COLO668 (cell line): ENCODE measurements at regions not wholly inside any gene's neighbourhood (a gene's known extent, or its start where the extent isn't known, plus 50 kb on each side); places are given as distances from the start of the nearest gene placed in this dataset.

ENCODE experiments used
- DNase-seq: peaks from one replicate; lab custom pipeline; 2025; ENCODE audit not compliant: unreplicated experiment; lab: John Stamatoyannopoulos, UW

DNA sequence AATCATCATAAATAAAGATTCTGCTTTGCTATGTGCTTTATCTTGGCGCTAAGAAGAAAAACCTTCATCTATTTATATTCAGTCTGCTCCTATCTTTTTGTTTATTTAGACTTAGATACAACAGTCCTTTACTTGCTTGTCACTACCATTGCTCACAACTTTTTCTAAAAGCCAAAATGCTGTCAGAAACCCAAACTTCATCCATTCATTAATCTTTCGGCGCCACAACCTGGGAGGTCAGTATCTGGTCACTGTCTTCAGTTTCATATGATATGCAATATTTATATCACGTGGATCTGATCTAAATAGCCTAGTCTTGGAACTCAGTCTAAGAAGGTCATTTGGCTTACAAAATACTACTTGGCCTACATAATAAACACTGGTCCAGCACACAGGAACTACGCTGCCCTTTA is 159.3 kb upstream of the TARS1 start:
- no peak for DNase-seq

DNA sequence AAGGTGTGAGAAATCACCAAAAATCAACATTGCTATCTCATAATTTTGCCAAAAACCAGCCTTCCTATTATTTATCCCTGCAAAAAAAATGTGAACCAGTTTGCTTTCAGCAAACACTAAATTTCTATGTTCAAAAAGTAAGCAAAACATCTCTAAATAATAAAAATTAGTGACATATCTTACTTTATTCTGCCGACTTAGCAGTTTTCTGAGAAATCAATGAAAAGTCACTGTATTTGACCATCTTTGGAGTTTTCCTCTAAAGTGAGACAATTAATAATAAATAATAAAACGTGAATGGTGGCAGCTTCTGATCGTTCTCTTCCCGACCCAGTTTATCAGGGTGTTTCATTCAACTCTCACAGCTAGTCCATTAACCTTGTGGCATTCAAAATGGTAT is 158.6 kb upstream of the TARS1 start:
- no peak for DNase-seq

DNA sequence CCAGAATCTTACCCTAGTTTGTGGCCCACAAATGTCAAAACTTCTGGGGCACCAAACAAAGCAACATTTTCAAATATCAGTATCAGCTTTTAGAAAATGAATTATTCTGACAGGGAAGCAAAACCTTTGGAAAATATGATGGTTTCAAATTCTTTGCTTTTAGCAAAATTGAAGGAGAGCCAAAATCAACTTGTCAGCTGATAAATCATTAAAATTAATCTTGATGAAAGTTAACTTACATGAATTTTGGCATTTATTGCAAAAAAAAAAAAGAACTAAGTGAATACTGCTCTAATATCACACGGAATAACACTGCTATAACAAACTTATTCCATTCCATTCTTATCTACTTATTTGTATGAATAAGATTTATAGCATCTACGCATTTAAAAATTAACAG is 158.1 kb upstream of the TARS1 start:
- no peak for DNase-seq

DNA sequence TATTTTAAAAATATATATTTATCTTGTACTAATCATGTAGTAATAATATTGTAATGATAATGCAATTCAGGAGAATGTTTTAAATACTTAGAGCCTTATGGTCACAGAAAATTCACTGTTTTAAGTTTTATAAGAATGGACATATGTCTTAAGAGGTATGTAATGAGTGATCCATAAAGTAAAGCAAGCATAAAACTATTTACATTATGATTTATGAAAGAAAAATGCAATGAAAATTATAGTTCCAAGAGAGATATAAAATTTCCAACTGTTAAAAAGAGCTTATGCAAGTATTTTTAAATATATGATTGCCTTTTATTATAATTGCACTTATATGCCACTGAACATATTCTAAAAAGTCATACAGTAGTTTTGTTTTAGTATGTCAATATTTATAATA is 157.5 kb upstream of the TARS1 start:
- no peak for DNase-seq

DNA sequence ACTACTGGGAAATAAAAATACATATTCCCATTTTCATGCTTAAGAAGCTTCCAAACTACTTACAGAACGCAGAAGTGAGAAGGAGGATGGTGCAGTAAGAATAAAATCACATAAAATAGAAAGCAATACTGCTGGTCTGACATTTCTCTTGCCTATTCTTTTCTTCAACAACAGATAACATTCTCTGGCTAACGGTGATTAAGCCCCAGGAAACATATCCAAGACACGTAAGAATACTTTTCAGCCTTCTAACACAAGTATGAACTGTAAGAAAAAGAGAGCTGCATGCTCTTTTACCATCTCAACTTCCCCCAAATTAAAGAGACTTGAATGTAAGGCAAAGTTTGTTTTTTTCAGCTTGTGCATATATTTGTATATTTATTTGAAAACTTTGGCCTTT is 156.1 kb upstream of the TARS1 start:
- DNase-seq, result no peak

DNA sequence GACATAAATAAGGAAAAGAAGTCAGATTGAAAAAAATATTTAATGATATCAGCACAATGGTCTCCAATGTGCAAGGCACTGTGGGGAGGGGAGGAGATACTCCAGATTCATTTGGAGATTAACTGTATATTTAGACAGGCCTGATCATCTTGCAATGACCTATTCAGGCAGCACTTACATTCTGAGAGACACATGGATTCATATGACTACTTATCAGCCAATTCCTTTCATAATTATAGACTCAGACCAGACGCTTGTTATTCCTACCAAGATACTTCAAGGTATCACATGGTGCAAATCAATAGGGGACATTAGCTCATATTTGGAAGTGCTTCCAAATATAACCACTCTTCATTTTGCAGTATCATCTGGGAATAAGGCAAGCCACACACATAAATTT is 153.5 kb upstream of the TARS1 start:
- no peak for DNase-seq

DNA sequence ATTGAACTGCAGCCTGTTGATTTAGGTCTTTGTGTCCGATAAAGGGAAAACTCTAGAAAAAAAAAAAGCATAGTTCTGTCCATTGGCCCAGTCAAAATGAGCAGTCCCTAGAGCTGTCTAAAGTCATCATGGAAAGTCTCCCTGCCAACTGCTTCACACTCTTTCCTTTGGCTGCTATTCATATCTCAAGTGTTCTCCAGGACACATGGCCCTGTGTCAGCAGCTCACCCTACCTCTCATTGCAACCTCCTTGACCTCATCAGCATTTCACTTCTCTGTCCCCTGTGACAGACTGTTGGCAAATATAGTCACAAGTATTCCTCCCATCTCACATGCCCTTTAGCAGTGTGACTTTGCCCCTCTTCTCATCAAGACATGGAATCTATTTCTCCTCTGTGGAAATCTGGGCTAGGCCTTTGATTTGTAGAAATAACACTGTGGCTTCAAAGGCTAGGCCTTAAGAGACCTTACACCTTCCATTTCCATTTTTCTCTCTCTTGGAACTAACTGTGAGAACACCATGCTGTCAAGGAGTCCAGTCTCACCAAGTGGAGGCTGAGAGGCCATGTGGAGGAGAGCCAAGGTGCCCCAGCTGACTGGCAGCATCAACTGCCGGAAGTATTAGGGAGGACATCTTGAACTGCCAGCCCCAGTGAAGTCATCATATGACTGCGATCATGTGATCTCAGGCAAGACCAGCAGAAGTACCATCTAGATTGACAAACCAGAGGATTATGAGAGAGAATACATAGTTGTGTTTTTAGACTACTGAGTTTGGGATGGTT is 149.4 kb upstream of the TARS1 start:
- no peak for DNase-seq

DNA sequence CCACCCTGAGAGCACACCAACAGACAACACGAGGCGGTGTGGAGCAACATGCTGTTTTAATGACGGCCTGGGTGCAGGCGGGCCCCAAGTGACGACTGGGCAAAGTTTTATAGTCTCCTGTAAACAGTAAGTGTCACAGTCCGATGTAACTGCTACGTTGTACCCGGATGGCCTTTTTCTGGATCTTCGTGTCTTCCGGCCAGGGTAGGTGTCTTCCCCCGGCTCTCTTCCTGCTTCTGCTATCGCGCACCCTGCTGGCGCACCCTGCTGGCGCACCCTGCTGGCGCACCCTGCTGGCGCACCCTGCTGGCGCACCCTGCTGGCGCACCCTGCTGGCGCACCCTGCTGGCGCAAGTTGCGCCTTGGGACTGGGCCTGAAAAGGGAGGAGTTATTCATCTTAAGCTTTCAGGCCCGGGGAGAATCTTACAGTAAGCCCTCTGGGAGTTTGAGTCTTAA is 143.0 kb upstream of the TARS1 start:
- DNase-seq, result no peak

DNA sequence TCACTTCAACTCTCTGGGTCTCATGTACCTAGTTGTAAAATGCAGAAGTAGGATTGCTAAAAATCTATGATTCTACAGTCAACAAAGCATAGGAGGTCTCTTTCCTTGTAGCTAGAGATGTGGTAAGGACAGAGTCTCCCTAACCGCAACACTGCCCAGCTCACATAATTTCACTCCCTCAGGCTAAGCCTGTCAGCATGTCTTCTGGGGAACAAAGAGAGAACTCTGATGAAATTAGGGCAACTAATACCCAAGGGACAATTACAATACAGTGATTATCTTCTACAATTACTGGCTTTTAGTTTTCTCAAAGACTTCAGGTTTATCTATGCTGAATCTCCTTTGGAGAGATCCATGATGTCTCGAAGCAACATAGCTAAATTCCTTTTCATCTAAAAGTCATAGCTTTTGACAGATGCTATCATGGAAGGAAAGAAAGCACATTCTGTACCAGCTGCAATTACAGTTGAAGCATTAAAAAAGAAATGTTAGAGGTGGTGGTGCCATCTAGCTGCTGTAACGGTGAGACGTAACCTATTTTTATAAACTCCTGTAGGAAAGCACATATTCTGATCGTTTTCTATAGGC is 141.1 kb upstream of the TARS1 start:
- DNase-seq, result no peak

DNA sequence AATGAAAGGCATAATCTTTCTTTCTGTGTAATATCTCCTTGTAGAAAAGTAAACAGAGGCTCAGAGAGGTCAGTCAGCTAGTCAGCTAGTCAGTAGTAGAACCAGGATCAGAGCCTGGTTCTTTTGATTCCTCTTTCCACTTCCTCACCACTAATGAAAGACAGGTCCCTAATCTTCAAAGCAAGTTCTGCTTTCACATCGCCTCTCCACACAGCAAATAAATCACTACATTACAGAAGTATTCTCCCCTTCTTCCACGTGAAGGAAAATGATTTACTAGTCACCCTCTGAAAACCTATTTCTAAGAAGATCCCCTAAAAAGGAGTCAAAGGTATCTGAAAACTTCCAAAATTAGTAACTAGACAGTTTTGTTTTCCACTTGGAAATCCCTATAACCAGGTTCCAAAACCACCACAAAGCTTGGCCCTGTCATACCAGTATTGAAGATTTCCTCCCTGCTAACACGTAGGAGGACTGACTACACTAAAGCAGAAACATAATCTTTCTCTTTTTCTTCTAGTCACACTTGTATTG is 140.5 kb upstream of the TARS1 start:
- no peak for DNase-seq

DNA sequence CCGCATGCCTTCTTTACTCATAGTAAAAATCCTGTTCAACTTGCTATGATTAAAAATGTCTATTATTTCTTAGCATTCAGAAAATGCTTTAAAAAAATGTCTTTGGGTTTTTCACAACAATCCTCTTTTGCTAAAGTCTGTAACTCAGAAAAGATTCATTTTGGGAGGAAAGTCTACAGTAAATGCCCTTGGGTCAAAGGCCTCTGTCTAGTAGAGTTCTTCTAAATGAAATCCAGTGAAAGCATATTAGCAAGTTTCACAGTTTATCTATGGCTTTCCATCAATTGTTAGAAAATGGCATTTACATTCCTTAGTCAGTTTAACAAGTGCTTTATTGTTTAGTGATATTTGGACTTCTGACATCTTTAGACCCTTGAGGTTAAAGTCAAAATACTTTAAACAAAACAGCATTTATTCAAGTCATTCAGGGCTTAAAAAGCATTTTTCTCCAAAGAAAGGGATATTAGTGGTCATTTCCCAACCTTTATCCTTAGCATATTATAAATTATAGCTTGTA is 137.1 kb upstream of the TARS1 start:
- DNase-seq, result no peak

DNA sequence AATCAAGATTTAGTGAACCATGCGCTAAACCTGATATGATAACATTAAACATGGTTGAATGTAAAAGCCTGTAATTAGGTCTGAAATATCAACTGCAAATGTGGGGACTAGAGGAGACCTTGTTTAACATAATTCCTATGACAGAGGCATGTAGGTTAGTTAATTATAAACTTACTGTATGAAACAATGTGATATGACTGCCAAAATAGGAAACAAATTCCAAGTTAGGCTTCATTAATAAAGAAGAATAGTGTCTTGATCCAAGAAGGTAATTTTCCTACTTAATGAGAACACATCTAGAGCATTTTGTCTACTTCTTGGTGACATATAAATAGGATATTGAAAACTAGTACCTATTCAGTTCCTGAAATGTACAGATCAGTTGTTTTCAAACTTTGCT is 136.2 kb upstream of the TARS1 start:
- DNase-seq, result no peak

DNA sequence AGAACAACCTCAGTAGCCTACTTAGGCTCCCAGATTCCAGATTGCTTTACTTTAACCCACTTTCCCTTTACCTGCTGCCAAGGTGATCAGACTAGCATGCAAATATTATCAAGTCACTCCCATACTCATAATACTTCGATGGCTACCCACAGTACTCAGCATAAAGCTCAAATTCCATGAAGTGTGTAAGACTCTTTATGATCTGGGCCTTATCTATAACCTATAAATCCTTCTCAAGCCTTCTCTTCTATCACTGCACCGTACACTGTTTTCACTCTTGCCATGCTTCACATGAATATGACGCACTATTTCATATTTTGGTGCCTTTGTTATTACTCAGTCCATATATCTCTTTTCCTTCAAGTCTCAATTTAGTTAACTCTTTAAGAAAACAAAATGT is 135.2 kb upstream of the TARS1 start:
- DNase-seq, result no peak

DNA sequence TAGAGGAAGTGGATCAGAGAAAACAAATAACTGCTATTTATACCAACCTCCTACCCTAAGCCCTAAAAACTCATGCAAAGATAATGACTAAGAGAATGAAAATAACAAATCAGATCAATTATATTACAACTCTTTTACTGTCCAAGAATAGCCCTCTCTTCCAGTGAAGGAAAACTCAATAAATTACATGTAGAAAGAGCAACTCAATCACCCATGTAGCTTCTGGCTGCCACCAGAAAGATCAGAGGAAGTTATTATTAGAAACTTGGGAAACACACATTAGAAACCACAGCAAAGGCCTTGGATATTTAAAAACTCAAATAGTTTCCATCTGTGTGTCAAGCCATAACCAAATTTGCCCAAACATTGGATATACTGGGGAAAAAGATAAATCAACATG is 134.0 kb upstream of the TARS1 start:
- no peak for DNase-seq

DNA sequence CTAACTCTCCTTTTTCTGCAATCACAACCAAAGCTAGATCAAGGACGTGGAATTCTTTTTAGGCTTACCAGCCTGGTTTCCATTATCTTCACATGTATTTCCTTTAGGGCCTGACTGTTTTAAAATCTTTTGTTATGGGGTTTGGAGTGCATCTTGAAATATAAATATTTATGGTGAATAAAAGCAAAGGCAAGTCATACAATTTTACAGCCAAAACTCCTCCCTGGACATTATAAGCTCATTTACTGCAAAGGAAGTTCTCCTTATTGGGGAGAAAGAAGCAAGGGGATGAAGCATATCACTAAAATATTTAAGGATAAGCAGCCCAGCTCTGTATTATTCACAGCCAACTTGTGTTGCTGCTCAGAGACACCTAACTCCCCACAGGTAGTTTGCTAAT is 132.2 kb upstream of the TARS1 start:
- no peak for DNase-seq

DNA sequence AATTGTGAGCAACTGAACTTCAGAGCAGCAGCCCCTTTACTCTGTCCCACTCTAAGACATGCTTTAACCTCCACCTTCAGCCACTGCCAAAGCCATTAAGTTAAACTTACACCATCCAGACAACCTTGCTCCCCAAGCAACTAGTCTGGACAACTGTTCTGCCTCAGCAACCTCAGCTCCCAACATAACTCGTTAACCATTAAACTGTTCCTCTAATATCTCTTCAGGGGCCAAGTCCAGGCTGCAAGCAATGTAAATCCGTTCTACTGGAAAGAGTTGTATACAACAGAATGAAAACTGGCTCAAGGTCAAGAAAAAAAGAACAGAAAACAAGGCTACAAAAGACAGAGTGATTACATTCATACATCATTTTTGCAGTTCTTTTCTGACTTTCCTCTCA is 131.7 kb upstream of the TARS1 start:
- DNase-seq, result no peak

DNA sequence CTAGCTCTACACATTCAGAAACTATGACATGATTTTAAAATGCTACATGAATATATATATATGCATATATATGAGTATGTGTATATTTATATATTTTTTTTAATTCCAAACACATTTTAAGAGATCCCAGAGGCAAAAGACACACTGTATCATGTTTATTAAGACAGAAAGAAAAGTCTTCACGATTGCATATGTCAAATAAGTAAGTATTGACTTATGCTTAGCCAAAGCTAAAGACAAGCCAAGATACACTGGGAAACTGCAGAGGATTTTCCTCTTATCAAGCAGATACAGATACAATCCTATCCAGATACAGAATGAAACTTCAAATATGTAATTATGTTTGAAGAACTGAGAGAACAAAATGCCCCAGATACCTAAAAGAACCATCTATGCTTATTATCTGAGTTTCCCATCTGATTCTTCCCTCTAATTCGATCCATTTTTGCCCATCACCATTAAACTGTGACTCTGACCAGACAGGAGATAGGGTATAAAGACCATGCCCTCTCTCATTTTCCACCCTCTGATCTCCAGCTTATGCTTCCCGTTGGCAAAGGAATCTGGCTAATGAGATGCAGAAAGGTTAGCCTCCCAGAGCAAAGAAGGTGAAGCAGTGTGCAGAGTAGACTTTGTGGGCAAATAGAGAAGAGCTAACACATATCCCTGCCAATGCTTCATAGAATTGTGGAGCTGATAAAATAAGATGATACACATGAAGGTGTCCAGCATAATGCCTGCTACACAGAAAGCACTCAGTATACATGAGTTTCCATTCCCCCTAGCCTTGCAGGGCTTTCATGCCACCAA is 131.0 kb upstream of the TARS1 start:
- no peak for DNase-seq

DNA sequence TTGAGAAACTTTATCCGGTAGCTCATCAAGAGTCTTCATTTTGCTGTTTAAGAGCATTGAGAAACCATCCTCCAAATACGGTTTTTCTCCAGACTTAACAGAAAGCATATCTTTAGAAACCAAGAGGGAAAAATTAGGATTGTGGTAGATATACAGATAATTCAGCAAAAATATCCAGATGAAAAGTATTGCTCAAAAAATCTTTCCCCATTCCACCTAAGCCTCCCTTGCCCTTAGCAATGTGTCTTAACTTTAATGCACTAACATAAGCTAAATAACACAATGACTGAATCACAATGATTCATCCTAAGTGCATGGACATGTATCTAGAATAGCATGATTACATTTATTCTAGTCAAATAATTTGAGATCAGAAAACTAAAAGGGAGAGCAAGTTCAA is 130.3 kb upstream of the TARS1 start:
- no peak for DNase-seq

DNA sequence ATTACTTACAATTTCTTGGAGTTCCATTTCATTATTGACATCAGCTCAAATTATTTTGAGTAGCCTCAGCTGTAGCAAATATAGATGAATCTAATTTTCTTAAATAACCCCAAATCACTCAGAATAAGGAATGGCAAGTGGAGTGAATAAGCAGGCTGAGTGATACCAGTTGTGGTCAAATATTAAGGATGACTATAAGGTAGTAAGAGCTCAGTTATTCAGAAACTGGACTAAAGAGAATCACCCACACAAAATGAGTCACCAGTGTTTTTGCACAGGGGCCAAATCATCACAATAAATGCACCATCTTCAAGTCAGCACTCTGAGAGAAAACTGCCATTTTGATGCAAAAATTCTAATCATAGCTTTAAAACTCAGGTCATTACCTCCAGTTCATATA is 128.9 kb upstream of the TARS1 start:
- DNase-seq, result no peak

DNA sequence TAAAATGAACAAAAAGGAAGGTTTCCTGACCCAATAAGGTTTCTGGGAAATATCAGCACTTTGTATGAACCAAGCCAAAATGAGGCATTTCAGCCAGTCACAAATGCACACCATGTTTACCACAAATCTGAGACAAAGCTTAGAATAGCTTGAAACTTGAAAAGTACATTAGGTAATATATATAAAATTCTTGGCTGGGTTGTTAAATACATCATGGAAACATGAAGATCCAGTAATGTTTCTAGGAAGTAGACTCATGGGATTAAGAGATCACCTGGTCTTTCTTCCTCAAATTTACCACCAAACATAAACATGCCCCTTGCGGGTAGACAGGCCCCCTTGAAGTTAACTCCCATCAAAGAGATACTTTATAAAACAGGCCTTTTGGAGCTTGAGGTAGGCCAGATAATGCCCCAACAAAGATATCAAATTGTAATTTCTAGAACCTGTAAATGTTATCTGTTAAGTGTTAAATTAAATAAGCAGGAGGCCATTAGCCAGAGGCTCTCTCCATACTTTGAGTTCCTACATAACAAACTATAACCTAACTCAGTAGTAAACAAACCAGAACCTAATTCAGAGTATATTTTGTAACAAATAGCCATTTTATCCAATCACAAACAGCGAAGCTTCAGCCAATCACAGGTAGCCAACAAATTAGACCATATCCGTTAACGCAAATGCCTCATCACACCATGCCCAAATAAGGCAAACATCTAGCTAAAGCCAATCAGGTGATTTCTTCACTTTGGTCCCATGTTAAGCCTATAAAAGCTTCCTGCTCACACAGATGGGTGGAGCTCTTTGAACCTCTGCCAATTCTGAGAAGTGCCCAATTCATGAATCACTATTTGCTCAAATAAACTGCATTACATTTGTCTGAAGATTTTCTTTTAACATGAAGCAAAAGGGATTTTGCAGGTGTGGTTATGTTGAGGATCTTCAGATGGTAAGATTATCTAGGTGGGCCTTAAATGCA is 127.9 kb upstream of the TARS1 start:
- no peak for DNase-seq
